GM21360 (cell line): ENCODE measurements at regions not wholly inside any gene's neighbourhood (a gene's known extent, or its start where the extent isn't known, plus 50 kb on each side); places are given as distances from the start of the nearest gene placed in this dataset.
"Not testable (repeated sequence)": the region's sequence is repeated elsewhere in the genome, so short reads cannot be mapped to it uniquely, and the experiment has no call there.

Experiments used
- ATAC-seq: cut with Tn5 transposase; IDR thresholded peaks from one replicate; pipeline ENCODE4 v1.9.1; 2021; ENCODE audit warnings: mild to moderate bottlenecking, moderate library complexity; ENCODE audit not compliant: unreplicated experiment

GRCh38 chr17:20840987-20841865, 201.6 kb downstream of the USP22 start:
- ATAC-seq, result not testable (repeated sequence)

GRCh38 chr17:20842012-20842411, 200.8 kb downstream of the USP22 start:
- ATAC-seq, result not testable (repeated sequence)

- ATAC-seq, result not testable (repeated sequence)
Measured at GRCh38 chr17:20843261-20843660, 199.6 kb downstream of the USP22 start.

- ATAC-seq, result not testable (repeated sequence)
Measured at GRCh38 chr17:20843799-20844553, 198.8 kb downstream of the USP22 start.

- not testable (repeated sequence) for ATAC-seq
Measured at GRCh38 chr17:20848869-20849443, 193.9 kb downstream of the USP22 start.

- ATAC-seq, result not testable (repeated sequence)
Measured at GRCh38 chr17:20851591-20852238, 191.1 kb downstream of the USP22 start.

GRCh38 chr17:20852239-20852989, 190.4 kb downstream of the USP22 start:
- no peak for ATAC-seq

- no peak for ATAC-seq
Measured at GRCh38 chr17:20852990-20853370, 189.8 kb downstream of the USP22 start.

GRCh38 chr17:20855910-20856470, 186.8 kb downstream of the USP22 start:
- ATAC-seq, result not testable (repeated sequence)

- ATAC-seq, result not testable (repeated sequence)
Measured at GRCh38 chr17:20866444-20867209, 176.2 kb downstream of the USP22 start.

- ATAC-seq, result not testable (repeated sequence)
Measured at GRCh38 chr17:20867436-20867937, 175.3 kb downstream of the USP22 start.

GRCh38 chr17:20867938-20868661, 174.7 kb downstream of the USP22 start:
- not testable (repeated sequence) for ATAC-seq

- ATAC-seq, result not testable (repeated sequence)
Measured at GRCh38 chr17:20868662-20869007, 174.2 kb downstream of the USP22 start.

GRCh38 chr17:20873173-20873572, 169.6 kb downstream of the USP22 start:
- ATAC-seq, result not testable (repeated sequence)

GRCh38 chr17:20873688-20874328, 169.0 kb downstream of the USP22 start:
- not testable (repeated sequence) for ATAC-seq

- ATAC-seq, result not testable (repeated sequence)
Measured at GRCh38 chr17:20877384-20877783, 165.4 kb downstream of the USP22 start.

GRCh38 chr17:20890338-20890737, 152.5 kb downstream of the USP22 start:
- ATAC-seq, result no peak

GRCh38 chr17:20895426-20895825, 147.4 kb downstream of the USP22 start:
- not testable (repeated sequence) for ATAC-seq
